ENCODE measurements at regions not wholly inside any gene's neighbourhood (a gene's known extent, or its start where the extent isn't known, plus 50 kb on each side); places are given as distances from the start of the nearest gene placed in this dataset.

GRCh38 chr22:48142388-48142787 is 1379.9 kb downstream of the TBC1D22A start:
- TF ChIP-seq EZH2phosphoT487 (IDR thresholded peaks at IDR 0.05; ENCODE audit: borderline replicate concordance, low read length) (no peak), CTCF (conservative IDR thresholded peaks at IDR 0.05; ENCODE audit: low read depth, low read length) (no peak), EZH2 (IDR thresholded peaks at IDR 0.05; ENCODE audit: low read length, unreplicated experiment) (no peak)

Data from PC-3 (cell line).